GM21360 (cell line): ENCODE measurements at regions not wholly inside any gene's neighbourhood (a gene's known extent, or its start where the extent isn't known, plus 50 kb on each side); places are given as distances from the start of the nearest gene placed in this dataset.

Source experiments
- ATAC-seq: cut with Tn5 transposase; IDR thresholded peaks from one replicate; pipeline ENCODE4 v1.9.1; 2021; ENCODE audit warnings: mild to moderate bottlenecking, moderate library complexity; ENCODE audit not compliant: unreplicated experiment

DNA sequence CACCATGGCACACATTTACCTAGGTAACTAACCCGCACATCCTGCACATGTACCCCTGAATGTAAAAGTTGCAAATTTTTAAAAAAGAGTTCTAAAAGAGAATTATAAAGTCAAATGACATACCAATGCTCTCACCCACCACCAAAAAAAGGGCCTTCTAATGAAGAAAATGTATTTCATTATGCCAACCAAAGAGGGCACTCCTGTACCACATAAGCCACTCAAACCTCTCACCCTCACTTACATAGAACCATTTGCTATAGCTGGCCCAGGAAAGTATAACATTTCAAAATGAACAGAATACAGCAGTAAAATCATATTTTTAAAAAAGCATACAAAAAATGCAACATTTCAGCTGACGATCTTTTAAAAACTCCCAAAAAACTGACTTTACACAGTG is 241.5 kb upstream of the PKDCC start:
- ATAC-seq = no peak

DNA sequence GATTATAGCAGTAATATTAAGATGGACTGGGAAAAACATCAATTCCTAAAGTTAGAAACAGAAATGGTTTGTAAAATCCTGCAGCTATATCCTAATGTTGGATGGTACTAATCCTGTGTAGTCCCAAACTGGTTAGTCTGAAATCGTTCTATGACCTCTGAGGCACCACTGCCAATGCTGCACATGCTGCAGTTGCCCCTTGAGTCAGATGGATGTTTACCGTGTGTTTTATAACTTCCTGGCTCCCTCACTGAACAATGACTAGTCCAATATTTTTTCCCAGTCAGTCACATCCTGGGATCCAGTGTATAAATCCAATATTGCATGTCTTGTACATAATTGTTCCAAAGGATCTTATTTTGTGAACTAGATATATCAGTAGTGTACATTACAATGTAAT is 226.7 kb upstream of the PKDCC start:
- no peak for ATAC-seq

GRCh38 chr2:41826921-41827320 is 220.9 kb upstream of the PKDCC start:
- no peak for ATAC-seq

DNA sequence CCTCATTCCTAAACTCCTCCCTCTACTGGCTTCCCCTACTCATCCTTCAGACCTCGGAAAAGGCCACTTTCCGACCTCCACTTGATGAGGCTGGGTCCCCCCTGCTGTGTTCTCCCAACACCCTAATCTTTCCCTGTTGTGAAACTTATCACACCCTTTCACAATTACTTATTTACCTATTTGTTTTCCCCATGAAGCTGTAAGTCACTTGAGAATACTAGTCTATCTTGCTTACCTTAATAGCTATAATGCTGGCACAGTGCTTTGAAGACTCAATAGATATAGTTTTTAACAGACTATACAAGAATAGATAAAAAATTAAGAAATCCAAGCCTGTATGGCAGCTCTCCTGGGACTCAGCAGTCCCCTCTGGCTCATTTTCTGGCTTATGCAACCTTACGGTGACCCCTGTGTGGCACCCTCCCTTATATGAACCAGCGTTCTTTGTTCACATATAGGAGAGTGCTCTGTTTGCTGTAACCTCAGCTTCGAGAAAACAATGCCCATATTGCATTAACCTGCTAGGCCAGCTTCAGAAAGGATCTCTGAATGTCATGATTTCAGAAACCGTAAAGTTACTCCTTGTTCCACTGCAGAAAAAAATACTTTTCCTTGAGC is 220.4 kb upstream of the PKDCC start:
- no peak for ATAC-seq

- no peak for ATAC-seq
Observed at GRCh38 chr2:41828052-41828643, 219.7 kb upstream of the PKDCC start.

- ATAC-seq = no peak
Observed at GRCh38 chr2:41829052-41829451, 218.8 kb upstream of the PKDCC start.

DNA sequence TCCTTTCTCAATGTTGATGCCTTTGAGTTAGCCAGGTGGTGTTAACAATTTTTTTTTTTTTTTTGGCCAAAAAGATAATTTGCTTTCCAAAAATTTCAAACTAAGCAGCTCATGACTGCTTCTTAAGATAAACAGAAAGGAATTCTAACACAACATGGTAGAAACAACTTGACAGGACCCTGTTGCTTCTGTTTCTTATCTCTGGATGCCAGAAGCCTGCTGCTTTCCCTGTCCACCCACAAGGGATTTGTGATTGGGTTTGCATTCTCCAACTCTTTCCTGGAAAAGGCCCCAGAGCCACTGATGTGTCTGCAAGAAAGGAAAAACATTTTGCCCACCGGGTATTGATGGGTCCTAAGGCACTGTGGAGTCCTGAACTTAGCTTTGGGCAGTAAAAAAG is 217.2 kb upstream of the PKDCC start:
- no peak for ATAC-seq

DNA sequence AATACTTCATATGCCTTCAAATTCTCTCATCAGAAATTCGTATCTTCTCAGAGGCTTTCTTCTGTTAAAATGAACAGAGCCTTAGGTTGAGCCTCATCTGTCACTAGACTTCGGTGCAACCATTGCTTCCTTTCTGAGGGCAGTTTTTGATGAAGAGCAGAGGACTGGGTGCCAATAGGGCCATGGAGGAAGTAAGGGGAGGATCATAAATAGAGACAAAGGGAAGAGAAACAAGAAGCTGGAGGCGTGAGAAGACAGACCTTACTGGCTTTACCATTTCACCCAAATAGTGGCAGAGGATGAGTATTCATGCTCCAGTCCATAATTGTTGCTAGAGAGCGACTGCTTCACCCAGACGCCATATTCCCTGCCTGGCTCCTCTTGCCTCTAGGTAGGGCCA is 215.6 kb upstream of the PKDCC start:
- no peak for ATAC-seq

DNA sequence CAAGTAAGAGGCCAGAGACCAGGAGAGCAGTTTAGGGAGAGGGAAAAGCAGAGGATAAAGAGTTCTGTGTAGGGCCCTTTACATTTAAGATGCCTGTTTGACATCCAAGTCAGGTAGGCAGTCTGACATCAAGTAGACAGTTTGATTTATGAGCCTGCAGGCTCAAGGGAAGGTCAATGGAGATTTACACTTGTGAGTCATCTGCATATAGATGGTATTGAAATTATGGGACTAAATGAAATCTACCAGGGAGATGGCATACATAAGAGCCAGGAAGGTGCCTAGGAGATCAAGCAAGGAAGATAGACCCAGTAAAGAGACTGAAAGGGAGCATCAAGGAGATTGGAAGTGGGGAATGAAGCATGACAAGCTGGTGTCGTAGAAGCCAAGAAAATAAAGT is 212.4 kb upstream of the PKDCC start:
- no peak for ATAC-seq

GRCh38 chr2:41836948-41837347 is 210.9 kb upstream of the PKDCC start:
- no peak for ATAC-seq

DNA sequence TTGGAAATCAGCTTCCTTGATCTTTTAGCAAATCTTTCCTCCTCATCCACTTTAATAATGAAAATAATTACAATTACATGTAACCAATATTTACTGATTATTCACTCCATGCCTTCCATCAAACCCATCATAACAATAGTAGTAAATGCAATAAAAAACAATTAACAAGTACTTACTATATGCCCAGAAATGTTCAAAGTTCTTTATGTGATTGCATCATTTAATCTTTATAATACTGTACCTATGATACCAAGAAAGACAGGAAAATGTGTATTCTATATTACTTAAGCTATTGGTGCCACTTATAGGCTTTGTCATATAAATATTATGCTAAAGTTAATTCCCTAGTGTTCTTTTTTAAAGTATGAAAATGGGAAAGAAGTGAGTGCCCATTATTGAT is 210.2 kb upstream of the PKDCC start:
- ATAC-seq = no peak

- ATAC-seq = peak; percentile 100
Observed at GRCh38 chr2:41840702-41841551, 206.9 kb upstream of the PKDCC start.

DNA sequence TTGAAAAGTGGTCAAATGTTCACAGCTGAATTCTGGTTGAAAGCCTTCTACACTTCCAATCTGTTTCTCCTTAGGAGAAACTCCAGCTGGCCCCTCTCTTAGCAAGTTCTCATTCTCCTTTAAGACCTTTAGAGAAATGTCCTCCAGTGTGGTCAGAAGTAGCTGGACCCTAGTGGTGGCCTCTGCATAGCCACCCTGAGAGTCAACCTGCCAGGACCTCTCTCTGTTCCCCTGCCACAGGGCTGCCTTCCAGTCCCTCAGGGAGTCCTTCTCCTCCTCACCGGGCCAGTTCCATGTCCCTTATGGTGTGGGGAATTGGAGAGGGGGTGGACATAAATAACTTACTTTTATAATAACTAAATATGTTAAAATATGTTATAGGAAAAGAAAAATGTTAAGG is 200.9 kb upstream of the PKDCC start:
- no peak for ATAC-seq

GRCh38 chr2:41847744-41848441 is 199.9 kb upstream of the PKDCC start:
- ATAC-seq = no peak

DNA sequence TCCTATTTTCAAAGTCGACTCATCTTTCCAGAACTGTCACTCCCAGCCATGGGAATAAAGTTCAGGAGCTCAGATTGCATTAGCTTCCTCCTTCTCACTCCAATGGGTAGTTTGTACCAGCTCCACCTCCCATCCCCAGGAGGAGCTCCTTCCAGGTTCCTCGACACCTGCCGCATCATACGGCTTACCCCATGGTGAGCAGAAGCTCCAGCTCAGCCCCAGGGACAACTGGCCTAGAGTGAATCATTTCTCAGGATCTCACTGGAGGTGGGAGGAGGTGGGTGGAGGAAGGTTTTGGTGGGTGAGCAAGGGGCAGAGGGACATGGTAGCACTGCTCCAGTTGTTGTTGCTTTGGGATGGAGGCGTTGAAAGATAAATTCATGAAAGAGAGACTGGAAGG is 196.3 kb upstream of the PKDCC start:
- no peak for ATAC-seq

- ATAC-seq = no peak
Observed at GRCh38 chr2:41853427-41854191, 194.2 kb upstream of the PKDCC start.

- no peak for ATAC-seq
Observed at GRCh38 chr2:41854227-41854626, 193.6 kb upstream of the PKDCC start.

GRCh38 chr2:41856946-41857345 is 190.9 kb upstream of the PKDCC start:
- ATAC-seq = no peak

GRCh38 chr2:41859615-41860514 is 188.0 kb upstream of the PKDCC start:
- no peak for ATAC-seq

GRCh38 chr2:41863062-41863461 is 184.8 kb upstream of the PKDCC start:
- no peak for ATAC-seq
